Transverse colon (tissue), 4 donors: ENCODE measurements at regions not wholly inside any gene's neighbourhood (a gene's known extent, or its start where the extent isn't known, plus 50 kb on each side); places are given as distances from the start of the nearest gene placed in this dataset.
A peak's percentile ranks its signal among the peaks of the same experiment; 100 is the strongest.

ENCODE experiments used
- DNase-seq: peaks from one replicate; pipeline ENCODE4 v3.0.0-alpha.2; 2019
- H3K27ac ChIP-seq, 4 donors: fragments of 200-600 bp; sonication (generic); 2 replicates each; pipeline ENCODE4 v1.5.1; 2016 to 2018; ENCODE audit warnings: inconsistent platforms in 4 of 4
- H3K27me3 ChIP-seq: fragments of 200-600 bp; sonication (generic); 2 replicates; pipeline ENCODE4 v1.5.1; 2017; ENCODE audit warnings: inconsistent platforms
- H3K36me3 ChIP-seq, 4 donors: fragments of 200-600 bp; sonication (generic); 2 replicates each; pipeline ENCODE4 v1.5.1; 2017 to 2019; ENCODE audit warnings: inconsistent platforms in 4 of 4
- H3K4me1 ChIP-seq, 4 donors: fragments of 200-600 bp; sonication (generic); 2 replicates each; pipeline ENCODE4 v1.5.1; 2017 to 2020; ENCODE audit warnings: inconsistent platforms in 4 of 4
- H3K4me3 ChIP-seq, 4 donors: fragments of 200-600 bp; sonication (generic); 1 replicate in 1 of 4; 2 replicates in 3 of 4; pipeline versions ENCODE4 v1.5.1 to v1.6.1; 2017 to 2019; ENCODE audit warnings: inconsistent platforms in 4 of 4
- H3K9me3 ChIP-seq, 2 donors: fragments of 200-600 bp; sonication (generic); 2 replicates each; pipeline ENCODE4 v1.5.1; 2017 to 2019; ENCODE audit warnings: inconsistent platforms in 2 of 2
- CTCF ChIP-seq, 5 experiments: fragments of 200-600 bp in 3 of 5; fragments of 450-650 bp in 2 of 5; sonication (generic) in 3 of 5; IDR thresholded peaks; 1 replicate in 2 of 5; 2 replicates in 3 of 5; pipeline ENCODE4 v1.5.1; 2016 to 2017; ENCODE audit warnings: antibody characterized with exemption in 5 of 5, inconsistent platforms in 3 of 5, mild to moderate bottlenecking in 2 of 5, moderate library complexity in 1 of 5
- EP300 ChIP-seq: sonication (generic); formaldehyde crosslinking; IDR thresholded peaks from one replicate; pipeline ENCODE4 v1.6.1; 2017; ENCODE audit warnings: antibody characterized with exemption, low read depth
- POLR2A ChIP-seq: fragments of 450-650 bp; IDR thresholded peaks from one replicate; pipeline ENCODE4 v1.6.1; 2016; ENCODE audit warnings: antibody characterized with exemption, mild to moderate bottlenecking, moderate library complexity
- POLR2AphosphoS5 ChIP-seq, 3 donors: sonication (generic); formaldehyde crosslinking; IDR thresholded peaks; one replicate each; pipeline ENCODE4 v1.6.1; 2016; ENCODE audit warnings: antibody characterized with exemption in 3 of 3
- whole genome bisulfite sequencing, 2 donors: methylation state at CpG; one replicate each; pipeline ENCODE4 v1.1.5; 2018; ENCODE audit warnings: low coverage in 1 of 2; 5-methylcytosine and 5-hydroxymethylcytosine counted together
- in situ Hi-C, 4 donors: fragments of 200-750 bp; cut with MboI; loops; one replicate each; pipeline versions ENCODE4 v1.15.0 to v1.15.1; 2017; ENCODE audit warnings: low sequenced_read_pairs in 3 of 4, low pct_ligation_motif_present in 1 of 4, low pct_unique_long_range_greater_than_20kb in 1 of 4
- intact Hi-C: fragments of 100-400 bp; cut with DNase I; formaldehyde crosslinking; loops from one replicate; pipeline ENCODE4 v1.15.1; 2023; ENCODE audit warnings: low total_unique reads

- H3K27me3 ChIP-seq: no peaks in the 10 kb centered on the region
- no peak for TF ChIP-seq POLR2AphosphoS5 (IDR thresholded peaks at IDR 0.05)
- no peak for TF ChIP-seq EP300
- TF ChIP-seq POLR2A: no peak
- TF ChIP-seq CTCF (IDR thresholded peaks at IDR 0.05): no peak
- no peak for DNase-seq
- in situ Hi-C loops: loop anchor here (5.0 to 25.0 kb wide), 4 partner anchors 307 to 965 kb away; partner anchors contain the start of gene EDN1 (in 2 of the 4)
- H3K27ac ChIP-seq: no peak overlapping the region
- no peaks in the 10 kb centered on the region for H3K9me3 ChIP-seq
- no peak overlapping the region for H3K4me3 ChIP-seq
- intact Hi-C loops: loop anchor here (10.0 kb wide), 1 partner anchor 307 kb away; the partner anchor contains the start of gene EDN1
- 58 to 68% methylated on average over 3 of the region's 3 CpGs for WGBS, 2 donors
- no peaks in the 10 kb centered on the region for H3K36me3 ChIP-seq
- peaks cover 0 to 6% (median 0%) of the 10 kb centered on the region in 4 donors for H3K4me1 ChIP-seq
These were observed 114.7 kb upstream of the PHACTR1 start for GRCh38 chr6:12601881-12602280.

- in situ Hi-C loops (loop anchor here (5.0 to 25.0 kb wide), 4 partner anchors 308 to 965 kb away; partner anchors contain the start of gene EDN1 (in 2 of the 4)), intact Hi-C loops (loop anchor here (10.0 kb wide), 1 partner anchor 308 kb away; the partner anchor contains the start of gene EDN1)
- no peaks in the 10 kb centered on the region for H3K36me3 ChIP-seq
- 93 to 96% methylated on average over 2 to 3 of the region's 3 CpGs for WGBS, 2 donors
- no peak for DNase-seq
- no peaks in the 10 kb centered on the region for H3K27me3 ChIP-seq
- H3K4me3 ChIP-seq: no peak overlapping the region
- peaks cover 0 to 6% (median 0%) of the 10 kb centered on the region in 4 donors for H3K4me1 ChIP-seq
- H3K27ac ChIP-seq: no peak overlapping the region
- no peaks in the 10 kb centered on the region for H3K9me3 ChIP-seq
- TF ChIP-seq POLR2AphosphoS5 (IDR thresholded peaks at IDR 0.05): no peak
- no peak for TF ChIP-seq EP300
- no peak for TF ChIP-seq POLR2A
- no peak for TF ChIP-seq CTCF (IDR thresholded peaks at IDR 0.05)
These were observed 114.2 kb upstream of the PHACTR1 start for GRCh38 chr6:12602342-12602741.

GRCh38 chr6:12602951-12603672 lies 113.5 kb upstream of the PHACTR1 start:
- no peak overlapping the region for H3K4me3 ChIP-seq
- intact Hi-C loops: loop anchor here (10.0 kb wide), 1 partner anchor 308 kb away; the partner anchor contains the start of gene EDN1
- H3K27ac ChIP-seq: no peak overlapping the region
- 26 to 45% methylated on average over 5 to 6 of the region's 6 CpGs for WGBS, 2 donors
- H3K27me3 ChIP-seq: no peaks in the 10 kb centered on the region
- peaks cover 0 to 9% (median 0%) of the 10 kb centered on the region in 4 donors for H3K4me1 ChIP-seq
- peak; percentile 19 for DNase-seq
- no peaks in the 10 kb centered on the region for H3K36me3 ChIP-seq
- TF ChIP-seq CTCF (IDR thresholded peaks at IDR 0.05) (peak; percentile 42 to 60 (median 44)), POLR2AphosphoS5 (IDR thresholded peaks at IDR 0.05) (no peak)
- H3K9me3 ChIP-seq: no peaks in the 10 kb centered on the region
- in situ Hi-C loops: loop anchor here (5.0 to 25.0 kb wide), 4 partner anchors 308 to 966 kb away; partner anchors contain the start of gene EDN1 (in 2 of the 4)

- Histone ChIP-seq H3K27me3 (no peaks in the 10 kb centered on the region), H3K4me3 (no peak overlapping the region), H3K27ac (no peak overlapping the region), H3K4me1 (peaks cover 0 to 13% (median 0%) of the 10 kb centered on the region in 4 donors), H3K9me3 (no peaks in the 10 kb centered on the region), H3K36me3 (no peaks in the 10 kb centered on the region)
- no peak for DNase-seq
- 65 to 68% methylated on average over 3 of the region's 3 CpGs for WGBS, 2 donors
- in situ Hi-C loops (loop anchor here (5.0 to 25.0 kb wide), 4 partner anchors 309 to 966 kb away; partner anchors contain the start of gene EDN1 (in 2 of the 4)), intact Hi-C loops (loop anchor here (10.0 kb wide), 1 partner anchor 309 kb away; the partner anchor contains the start of gene EDN1)
- TF ChIP-seq EP300 (no peak), POLR2A (no peak), POLR2AphosphoS5 (IDR thresholded peaks at IDR 0.05) (no peak), CTCF (IDR thresholded peaks at IDR 0.05) (peak in 1 of 5 experiments; percentile 3)
These were observed 112.9 kb upstream of the PHACTR1 start for GRCh38 chr6:12603673-12604049.
